ENCODE measurements at regions not wholly inside any gene's neighbourhood (a gene's known extent, or its start where the extent isn't known, plus 50 kb on each side); places are given as distances from the start of the nearest gene placed in this dataset.
"Not testable (repeated sequence)": the region's sequence is repeated elsewhere in the genome, so short reads cannot be mapped to it uniquely, and the experiment has no call there.

- no peak for DNase-seq (ENCODE audit: low read depth)
These were observed 95.2 kb downstream of the PLCE1 start for GRCh38 chr10:94088926-94089381.

- no peak for DNase-seq (ENCODE audit: low read depth)
These were observed 97.9 kb downstream of the PLCE1 start for GRCh38 chr10:94091649-94092048.

- DNase-seq (ENCODE audit: low read depth) = no peak
These were observed 99.1 kb downstream of the PLCE1 start for GRCh38 chr10:94092848-94093247.

- DNase-seq (ENCODE audit: low read depth) = no peak
These were observed 99.7 kb downstream of the PLCE1 start for GRCh38 chr10:94093286-94093905.

- DNase-seq (ENCODE audit: low read depth) = no peak
These were observed 100.8 kb downstream of the PLCE1 start for GRCh38 chr10:94094540-94094939.

- DNase-seq (ENCODE audit: low read depth) = no peak
These were observed 103.9 kb downstream of the PLCE1 start for GRCh38 chr10:94097656-94098055.

GRCh38 chr10:94098896-94099295 lies 105.2 kb downstream of the PLCE1 start:
- DNase-seq (ENCODE audit: low read depth) = no peak

GRCh38 chr10:94101894-94102293 lies 108.2 kb downstream of the PLCE1 start:
- no peak for DNase-seq (ENCODE audit: low read depth)

GRCh38 chr10:94102436-94102835 lies 108.7 kb downstream of the PLCE1 start:
- DNase-seq (ENCODE audit: low read depth) = no peak

GRCh38 chr10:94103192-94103591 lies 109.5 kb downstream of the PLCE1 start:
- DNase-seq (ENCODE audit: low read depth) = no peak

GRCh38 chr10:94103801-94104221 lies 110.1 kb downstream of the PLCE1 start:
- no peak for DNase-seq (ENCODE audit: low read depth)

- no peak for DNase-seq (ENCODE audit: low read depth)
These were observed 110.7 kb downstream of the PLCE1 start for GRCh38 chr10:94104316-94105000.

- DNase-seq (ENCODE audit: low read depth) = no peak
These were observed 111.5 kb downstream of the PLCE1 start for GRCh38 chr10:94105226-94105625.

- DNase-seq (ENCODE audit: low read depth) = no peak
These were observed 113.5 kb downstream of the PLCE1 start for GRCh38 chr10:94107191-94107590.

- no peak for DNase-seq (ENCODE audit: low read depth)
These were observed 114.5 kb downstream of the PLCE1 start for GRCh38 chr10:94108200-94108599.

GRCh38 chr10:94111367-94111766 lies 117.6 kb downstream of the PLCE1 start:
- no peak for DNase-seq (ENCODE audit: low read depth)

- DNase-seq (ENCODE audit: low read depth) = no peak
These were observed 118.6 kb downstream of the PLCE1 start for GRCh38 chr10:94112321-94112720.

- no peak for DNase-seq (ENCODE audit: low read depth)
These were observed 122.0 kb downstream of the PLCE1 start for GRCh38 chr10:94115725-94116124.

- DNase-seq (ENCODE audit: low read depth) = no peak
These were observed 123.1 kb downstream of the PLCE1 start for GRCh38 chr10:94116848-94117247.

- DNase-seq (ENCODE audit: low read depth) = no peak
These were observed 128.5 kb downstream of the PLCE1 start for GRCh38 chr10:94122211-94122610.

- DNase-seq (ENCODE audit: low read depth) = no peak
These were observed 129.7 kb downstream of the PLCE1 start for GRCh38 chr10:94123258-94123995.

- not testable (repeated sequence) for DNase-seq (ENCODE audit: low read depth)
These were observed 130.4 kb downstream of the PLCE1 start for GRCh38 chr10:94124147-94124546.

GRCh38 chr10:94125268-94125667 lies 131.5 kb downstream of the PLCE1 start:
- DNase-seq (ENCODE audit: low read depth) = not testable (repeated sequence)
